Naive B cell (primary cell): ENCODE measurements at regions not wholly inside any gene's neighbourhood (a gene's known extent, or its start where the extent isn't known, plus 50 kb on each side); places are given as distances from the start of the nearest gene placed in this dataset.

ENCODE experiments used
- ATAC-seq, 2 donors: fragments of 150-1000 bp; cut with Tn5 transposase; 2 replicates each; pipeline ENCODE4 v1.10.0; 2021; ENCODE audit warnings: low read depth in 2 of 2, mild to moderate bottlenecking in 2 of 2, moderate library complexity in 2 of 2
- DNase-seq: peaks from one replicate; pipeline ENCODE4 v3.0.0; 2022
- H3K27ac Mint-ChIP-seq, 6 donors: one replicate each; pipeline ENCODE4 v1.8.0; 2020 to 2022; ENCODE audit warnings: mild to moderate bottlenecking in 6 of 6, mixed read lengths in 6 of 6, moderate library complexity in 5 of 6, inconsistent platforms in 2 of 6
- H3K27me3 Mint-ChIP-seq, 3 donors: one replicate each; pipeline ENCODE4 v1.8.0; 2021 to 2022; ENCODE audit warnings: mixed read lengths in 3 of 3, mild to moderate bottlenecking in 1 of 3
- H3K36me3 Mint-ChIP-seq, 2 donors: one replicate each; pipeline ENCODE4 v1.8.0; 2020 to 2022; ENCODE audit warnings: mixed read lengths in 2 of 2, inconsistent platforms in 1 of 2, mild to moderate bottlenecking in 1 of 2
- H3K4me1 Mint-ChIP-seq, 3 donors: one replicate each; pipeline ENCODE4 v1.8.0; 2020 to 2022; ENCODE audit warnings: mixed read lengths in 3 of 3, inconsistent platforms in 1 of 3, mild to moderate bottlenecking in 1 of 3, moderate library complexity in 1 of 3
- H3K4me3 Mint-ChIP-seq, 8 donors: one replicate each; pipeline ENCODE4 v1.8.0; 2020 to 2022; ENCODE audit warnings: mild to moderate bottlenecking in 8 of 8, mixed read lengths in 8 of 8, moderate library complexity in 8 of 8, inconsistent platforms in 2 of 8
- H3K9me3 Mint-ChIP-seq, 7 donors: one replicate each; pipeline ENCODE4 v1.8.0; 2020 to 2022; ENCODE audit warnings: mixed read lengths in 7 of 7, mild to moderate bottlenecking in 5 of 7, inconsistent platforms in 2 of 7, moderate library complexity in 1 of 7

- Mint-ChIP-seq H3K36me3 (no peaks in the 10 kb centered on the region), H3K27me3 (peaks cover 9 to 36% (median 21%) of the 10 kb centered on the region in 3 donors), H3K4me1 (no peaks in the 10 kb centered on the region), H3K4me3 (no peak overlapping the region), H3K9me3 (no peaks in the 10 kb centered on the region), H3K27ac (no peak overlapping the region)
- DNase-seq (no peak), ATAC-seq (no peak)
Observed at GRCh38 chr1:47548637-47549036, 110.8 kb downstream of the FOXD2 start.

GRCh38 chr1:47549532-47549931, 111.7 kb downstream of the FOXD2 start:
- Mint-ChIP-seq H3K36me3 (no peaks in the 10 kb centered on the region), H3K4me3 (no peak overlapping the region), H3K27me3 (peaks cover 9 to 36% (median 17%) of the 10 kb centered on the region in 3 donors), H3K4me1 (no peaks in the 10 kb centered on the region), H3K9me3 (no peaks in the 10 kb centered on the region), H3K27ac (no peak overlapping the region)
- DNase-seq (no peak), ATAC-seq (no peak)

DNA sequence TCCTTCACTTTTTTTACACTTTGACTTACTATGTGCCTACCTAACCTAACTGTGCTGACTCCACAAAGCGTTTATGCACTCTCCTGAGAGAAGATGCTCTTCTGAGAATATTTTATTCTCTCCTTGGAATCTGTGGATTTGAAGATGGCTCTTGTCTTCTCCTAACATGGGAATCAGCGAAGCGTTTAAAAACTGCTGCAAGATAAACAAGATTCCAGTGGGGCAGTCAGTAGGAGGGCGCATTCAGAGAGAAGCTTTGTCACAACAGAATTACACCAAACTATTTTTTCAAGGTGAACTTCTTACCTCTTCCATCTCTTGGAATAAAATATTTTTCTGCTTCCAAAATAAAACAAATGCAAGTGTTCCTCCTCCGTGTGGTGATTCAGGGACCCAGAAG, 113.1 kb downstream of the FOXD2 start:
- ATAC-seq (no peak), DNase-seq (no peak)
- H3K27me3 Mint-ChIP-seq: peaks cover 9 to 30% (median 13%) of the 10 kb centered on the region in 3 donors
- H3K4me1 Mint-ChIP-seq: no peaks in the 10 kb centered on the region
- no peaks in the 10 kb centered on the region for H3K9me3 Mint-ChIP-seq
- H3K36me3 Mint-ChIP-seq: no peaks in the 10 kb centered on the region
- H3K4me3 Mint-ChIP-seq: no peak overlapping the region
- H3K27ac Mint-ChIP-seq: no peak overlapping the region

DNA sequence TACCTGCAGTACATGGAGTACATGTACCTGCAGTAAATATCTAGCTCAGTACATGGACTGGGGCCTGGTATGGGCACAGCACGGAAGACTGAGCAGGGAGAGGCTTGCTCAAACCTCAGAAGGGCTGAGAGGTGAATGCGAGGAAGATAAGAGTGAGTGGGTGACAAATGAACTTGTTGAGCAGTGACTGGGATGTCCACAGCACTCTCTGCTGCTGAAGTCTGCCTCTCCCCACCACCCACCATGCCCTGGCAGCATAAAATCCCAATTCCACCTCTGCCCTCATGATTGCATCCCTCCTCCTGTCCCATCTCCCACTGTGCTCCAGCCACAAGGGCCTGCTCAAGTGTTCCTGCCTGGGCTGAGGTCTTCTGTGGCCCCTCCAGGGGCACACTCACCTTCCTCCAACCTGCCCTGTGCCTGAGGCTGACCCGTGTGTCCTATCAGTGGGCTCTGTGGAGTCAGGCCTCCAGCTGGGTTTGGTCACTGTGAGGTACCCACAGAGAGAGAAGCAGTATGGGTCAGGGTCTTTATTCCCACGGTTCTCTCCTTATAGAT, 114.2 kb downstream of the FOXD2 start:
- H3K4me1 Mint-ChIP-seq: no peaks in the 10 kb centered on the region
- no peaks in the 10 kb centered on the region for H3K9me3 Mint-ChIP-seq
- DNase-seq: no peak
- H3K27ac Mint-ChIP-seq: no peak overlapping the region
- H3K27me3 Mint-ChIP-seq: peaks cover 9 to 25% (median 19%) of the 10 kb centered on the region in 3 donors
- H3K4me3 Mint-ChIP-seq: no peak overlapping the region
- ATAC-seq: no peak
- no peaks in the 10 kb centered on the region for H3K36me3 Mint-ChIP-seq

DNA sequence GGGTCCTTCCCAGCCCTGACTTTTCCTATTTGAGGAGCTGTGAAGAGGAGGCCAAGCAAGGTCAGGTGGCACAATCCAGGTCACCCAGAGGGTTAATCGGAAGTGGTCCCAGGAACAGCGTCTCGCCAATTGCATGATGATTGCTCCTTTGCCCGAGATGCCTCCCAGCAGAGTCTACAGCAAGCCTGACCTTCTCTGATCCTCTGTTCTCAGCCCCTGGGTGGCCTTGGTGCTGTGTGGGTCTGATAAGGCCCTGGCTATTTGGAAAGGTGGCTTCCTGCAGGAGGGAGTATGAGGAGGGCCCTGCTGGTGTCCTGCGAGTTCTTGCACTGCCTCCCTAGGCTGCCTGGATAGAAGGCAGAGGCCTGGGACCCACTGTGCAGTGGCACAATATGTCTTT, 116.2 kb downstream of the FOXD2 start:
- Mint-ChIP-seq H3K4me1 (no peaks in the 10 kb centered on the region), H3K27me3 (peaks cover 9 to 25% (median 19%) of the 10 kb centered on the region in 3 donors)
- ATAC-seq: no peak

GRCh38 chr1:47554901-47555300, 117.1 kb downstream of the FOXD2 start:
- Mint-ChIP-seq H3K9me3 (no peaks in the 10 kb centered on the region), H3K27ac (no peak overlapping the region), H3K4me1 (no peaks in the 10 kb centered on the region), H3K4me3 (no peak overlapping the region), H3K36me3 (no peaks in the 10 kb centered on the region), H3K27me3 (peaks cover 9 to 21% (median 16%) of the 10 kb centered on the region in 3 donors)
- ATAC-seq (no peak), DNase-seq (no peak)

More for the DNA sequence above, 116.2 kb downstream of the FOXD2 start:
- Mint-ChIP-seq H3K27ac (no peak overlapping the region), H3K4me3 (no peak overlapping the region), H3K9me3 (no peaks in the 10 kb centered on the region), H3K36me3 (no peaks in the 10 kb centered on the region)
- no peak for DNase-seq

- H3K9me3 Mint-ChIP-seq: no peaks in the 10 kb centered on the region
- H3K4me1 Mint-ChIP-seq: no peaks in the 10 kb centered on the region
- H3K27me3 Mint-ChIP-seq: peaks cover 9 to 17% (median 14%) of the 10 kb centered on the region in 3 donors
- no peak overlapping the region for H3K27ac Mint-ChIP-seq
- no peak overlapping the region for H3K4me3 Mint-ChIP-seq
- no peak for ATAC-seq
- no peak for DNase-seq
- H3K36me3 Mint-ChIP-seq: no peaks in the 10 kb centered on the region
Observed at GRCh38 chr1:47555306-47555705, 117.5 kb downstream of the FOXD2 start.

DNA sequence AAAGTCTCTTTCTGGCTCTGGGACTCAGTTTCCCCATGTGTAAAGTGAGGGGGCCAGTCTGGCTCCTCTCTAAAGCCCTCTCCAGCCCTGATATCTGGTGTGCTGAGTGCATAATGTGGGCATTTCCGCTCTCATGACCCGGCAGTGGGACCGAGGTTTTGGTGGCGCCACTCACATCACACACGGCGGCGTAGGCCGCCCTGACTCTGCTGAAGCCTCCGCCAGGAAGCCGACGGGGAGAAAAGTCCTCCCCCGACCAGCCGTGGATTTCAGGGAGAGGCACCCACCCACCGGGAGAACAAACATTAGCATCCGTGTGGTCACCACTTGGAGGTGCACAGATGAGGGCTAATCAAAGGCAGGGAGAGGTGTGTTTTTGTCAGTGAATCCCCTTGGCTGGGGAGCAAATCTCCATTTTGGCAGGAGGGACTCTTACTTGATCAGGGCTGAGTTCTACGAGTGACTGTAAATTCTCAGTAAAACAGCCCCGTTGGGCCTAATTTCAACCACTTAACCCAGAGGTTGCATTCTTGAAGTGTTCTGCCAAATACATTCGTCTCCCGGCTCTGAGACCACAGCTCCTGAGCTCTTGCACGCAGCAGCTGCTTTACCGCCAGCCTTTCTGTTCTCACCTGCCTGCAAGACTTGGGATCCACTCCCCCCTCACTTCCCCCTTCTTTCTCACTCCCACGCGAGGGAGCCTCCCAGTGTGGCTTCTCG, 118.2 kb downstream of the FOXD2 start:
- H3K27ac Mint-ChIP-seq: no peak overlapping the region

GRCh38 chr1:47557066-47557465, 119.2 kb downstream of the FOXD2 start:
- DNase-seq (no peak), ATAC-seq (no peak)
- H3K27me3 Mint-ChIP-seq: peaks cover 9 to 14% (median 14%) of the 10 kb centered on the region in 3 donors
- no peaks in the 10 kb centered on the region for H3K36me3 Mint-ChIP-seq
- H3K9me3 Mint-ChIP-seq: no peaks in the 10 kb centered on the region
- H3K4me3 Mint-ChIP-seq: no peak overlapping the region
- no peaks in the 10 kb centered on the region for H3K4me1 Mint-ChIP-seq
- H3K27ac Mint-ChIP-seq: no peak overlapping the region

More for the DNA sequence above, 118.2 kb downstream of the FOXD2 start:
- Mint-ChIP-seq H3K27me3 (peaks cover 9 to 14% (median 14%) of the 10 kb centered on the region in 3 donors), H3K36me3 (no peaks in the 10 kb centered on the region), H3K9me3 (no peaks in the 10 kb centered on the region), H3K4me3 (no peak overlapping the region), H3K4me1 (no peaks in the 10 kb centered on the region)
- ATAC-seq (no peak), DNase-seq (no peak)

DNA sequence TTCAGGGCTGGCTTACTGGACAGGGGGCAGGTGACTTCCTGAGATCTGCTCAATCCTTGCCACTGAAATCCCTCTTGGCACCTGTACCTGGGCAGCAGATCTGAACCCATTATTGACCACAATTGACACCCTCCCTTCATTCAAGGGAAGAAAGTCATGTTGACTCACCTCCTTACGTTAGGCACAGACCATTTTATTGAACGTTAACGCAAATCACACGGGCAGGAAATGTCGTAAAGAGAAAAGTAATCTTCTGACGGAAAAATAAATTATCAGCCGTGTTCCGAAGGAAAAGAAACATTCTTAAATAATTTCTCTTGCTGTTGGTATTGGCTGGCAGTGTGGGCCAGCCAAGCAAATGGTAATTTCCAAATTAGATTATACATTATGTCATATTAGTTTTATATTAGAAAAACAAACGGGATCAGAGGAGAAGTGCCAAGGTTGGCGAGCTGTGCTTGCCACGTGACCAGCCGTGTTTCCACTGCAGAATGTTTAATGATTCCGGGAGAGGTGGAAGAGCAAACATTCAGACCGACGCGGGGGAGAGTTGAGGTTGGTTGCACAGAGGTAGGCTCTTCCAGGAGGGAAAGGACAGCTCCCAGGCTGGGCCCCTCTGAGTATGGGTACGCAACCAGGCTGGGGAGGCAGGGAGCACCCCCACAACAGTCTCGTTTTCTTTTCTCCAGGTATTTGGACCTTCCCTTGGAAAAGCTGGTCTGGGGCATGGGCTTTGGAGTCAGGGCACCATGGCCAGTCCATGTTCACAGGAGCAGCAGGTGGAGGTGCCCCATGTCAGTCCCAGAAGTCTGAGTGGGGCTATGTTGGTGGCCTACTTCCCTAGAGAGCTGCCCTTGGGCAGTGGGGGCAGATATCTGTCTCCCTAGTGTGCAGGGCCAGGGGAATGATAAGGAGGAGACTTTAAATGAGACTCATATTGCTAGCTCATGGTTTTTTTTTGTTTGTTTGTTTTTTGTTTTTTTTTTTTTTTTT, 121.1 kb downstream of the FOXD2 start:
- H3K27ac Mint-ChIP-seq: no peak overlapping the region
- no peaks in the 10 kb centered on the region for H3K9me3 Mint-ChIP-seq
- ATAC-seq: no peak
- H3K4me3 Mint-ChIP-seq: no peak overlapping the region
- no peaks in the 10 kb centered on the region for H3K36me3 Mint-ChIP-seq
- peaks cover 0 to 8% (median 0%) of the 10 kb centered on the region in 3 donors for H3K4me1 Mint-ChIP-seq
- DNase-seq: no peak
- peaks cover 0 to 6% (median 4%) of the 10 kb centered on the region in 3 donors for H3K27me3 Mint-ChIP-seq

GRCh38 chr1:47559944-47560695, 122.3 kb downstream of the FOXD2 start:
- Mint-ChIP-seq H3K4me1 (peaks cover 3 to 8% (median 6%) of the 10 kb centered on the region in 3 donors), H3K27ac (no peak overlapping the region), H3K27me3 (peaks cover 0 to 6% (median 1%) of the 10 kb centered on the region in 3 donors), H3K36me3 (no peaks in the 10 kb centered on the region), H3K9me3 (no peaks in the 10 kb centered on the region), H3K4me3 (no peak overlapping the region)
- ATAC-seq (no peak), DNase-seq (no peak)

- Mint-ChIP-seq H3K9me3 (no peaks in the 10 kb centered on the region), H3K27ac (peak overlapping the region in 1 of 6 donors; percentile 31), H3K36me3 (no peaks in the 10 kb centered on the region), H3K4me3 (no peak overlapping the region), H3K27me3 (peaks cover 0 to 2% (median 0%) of the 10 kb centered on the region in 3 donors), H3K4me1 (peaks cover 3 to 8% (median 6%) of the 10 kb centered on the region in 3 donors)
- DNase-seq (no peak), ATAC-seq (no peak)
Observed at GRCh38 chr1:47561523-47562007, 123.7 kb downstream of the FOXD2 start.

- no peaks in the 10 kb centered on the region for H3K27me3 Mint-ChIP-seq
Observed at GRCh38 chr1:47562147-47562546, 124.3 kb downstream of the FOXD2 start.

More at GRCh38 chr1:47562147-47562546, 124.3 kb downstream of the FOXD2 start:
- H3K4me3 Mint-ChIP-seq: no peak overlapping the region
- DNase-seq (no peak), ATAC-seq (no peak)
- peaks cover 3 to 8% (median 6%) of the 10 kb centered on the region in 3 donors for H3K4me1 Mint-ChIP-seq
- peak overlapping the region in 1 of 6 donors; percentile 31 for H3K27ac Mint-ChIP-seq
- H3K36me3 Mint-ChIP-seq: no peaks in the 10 kb centered on the region
- H3K9me3 Mint-ChIP-seq: no peaks in the 10 kb centered on the region
